ENCODE measurements at regions not wholly inside any gene's neighbourhood (a gene's known extent, or its start where the extent isn't known, plus 50 kb on each side); places are given as distances from the start of the nearest gene placed in this dataset.

DNA sequence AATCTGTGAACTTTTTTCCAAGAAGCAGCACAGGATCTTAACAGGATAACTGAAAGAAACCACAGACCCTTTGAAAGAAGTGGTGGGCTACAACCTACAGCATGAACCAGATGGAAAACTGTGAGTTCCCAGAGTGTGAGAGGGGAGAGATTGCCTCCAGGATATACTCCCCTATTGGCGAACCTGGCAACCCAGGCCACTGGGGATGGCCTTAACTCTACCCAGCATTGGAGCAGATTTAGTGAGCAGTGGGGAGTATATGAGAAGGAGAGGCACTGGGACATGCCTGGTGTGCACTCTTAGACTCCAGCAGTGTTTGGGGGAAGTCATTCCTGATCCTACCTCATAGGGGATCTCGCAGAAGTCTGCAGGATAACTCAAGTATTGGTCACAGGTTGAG lies 201.0 kb upstream of the TP63 start:
- TF ChIP-seq, protein P1, sequence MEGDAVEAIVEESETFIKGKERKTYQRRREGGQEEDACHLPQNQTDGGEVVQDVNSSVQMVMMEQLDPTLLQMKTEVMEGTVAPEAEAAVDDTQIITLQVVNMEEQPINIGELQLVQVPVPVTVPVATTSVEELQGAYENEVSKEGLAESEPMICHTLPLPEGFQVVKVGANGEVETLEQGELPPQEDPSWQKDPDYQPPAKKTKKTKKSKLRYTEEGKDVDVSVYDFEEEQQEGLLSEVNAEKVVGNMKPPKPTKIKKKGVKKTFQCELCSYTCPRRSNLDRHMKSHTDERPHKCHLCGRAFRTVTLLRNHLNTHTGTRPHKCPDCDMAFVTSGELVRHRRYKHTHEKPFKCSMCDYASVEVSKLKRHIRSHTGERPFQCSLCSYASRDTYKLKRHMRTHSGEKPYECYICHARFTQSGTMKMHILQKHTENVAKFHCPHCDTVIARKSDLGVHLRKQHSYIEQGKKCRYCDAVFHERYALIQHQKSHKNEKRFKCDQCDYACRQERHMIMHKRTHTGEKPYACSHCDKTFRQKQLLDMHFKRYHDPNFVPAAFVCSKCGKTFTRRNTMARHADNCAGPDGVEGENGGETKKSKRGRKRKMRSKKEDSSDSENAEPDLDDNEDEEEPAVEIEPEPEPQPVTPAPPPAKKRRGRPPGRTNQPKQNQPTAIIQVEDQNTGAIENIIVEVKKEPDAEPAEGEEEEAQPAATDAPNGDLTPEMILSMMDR (IDR thresholded peaks at IDR 0.05): no peak
- no peak for TF ChIP-seq POLR2AphosphoS5 (IDR thresholded peaks at IDR 0.05)
- TF ChIP-seq POLR2A (IDR thresholded peaks at IDR 0.05): no peak
- TF ChIP-seq EP300 (IDR thresholded peaks at IDR 0.05): no peak
